Medulla oblongata (tissue), 1 donor: ENCODE measurements at regions not wholly inside any gene's neighbourhood (a gene's known extent, or its start where the extent isn't known, plus 50 kb on each side); places are given as distances from the start of the nearest gene placed in this dataset.
"Not testable (repeated sequence)": the region's sequence is repeated elsewhere in the genome, so short reads cannot be mapped to it uniquely, and the experiment has no call there.

ENCODE experiments used
- DNase-seq: peaks from one replicate; pipeline ENCODE4 v3.0.0-alpha.2; 2015; ENCODE audit errors: extremely low spot score

DNA sequence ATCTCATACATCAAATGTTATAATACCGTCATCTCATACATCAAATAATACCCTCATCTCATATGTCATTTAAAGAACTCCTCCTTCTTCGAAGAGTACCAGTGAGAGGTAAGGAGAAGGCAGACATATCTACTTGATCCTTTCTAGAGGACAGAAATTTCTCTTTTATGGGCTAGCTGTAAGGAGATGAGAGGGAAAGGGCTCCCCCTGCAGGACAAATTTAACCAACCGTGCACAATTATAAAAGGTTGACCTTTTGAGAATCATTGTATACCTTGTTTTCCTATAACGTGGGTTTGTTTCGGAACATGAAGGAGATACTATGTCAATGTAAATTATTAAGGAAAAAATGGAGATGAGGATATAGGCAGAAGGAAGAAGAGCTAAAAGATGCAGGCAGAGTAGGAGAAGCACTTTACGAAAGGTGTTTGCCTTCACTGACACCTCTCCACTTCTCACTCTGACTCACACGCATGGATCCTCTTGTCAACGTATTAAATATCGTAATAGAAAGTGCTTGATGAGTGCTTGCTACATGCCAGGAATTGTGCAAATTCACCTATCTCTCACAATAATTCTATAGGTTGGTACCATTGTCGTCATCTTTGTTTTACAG is 465.9 kb upstream of the ERCC4 start:
- peak; percentile 46 for DNase-seq

DNA sequence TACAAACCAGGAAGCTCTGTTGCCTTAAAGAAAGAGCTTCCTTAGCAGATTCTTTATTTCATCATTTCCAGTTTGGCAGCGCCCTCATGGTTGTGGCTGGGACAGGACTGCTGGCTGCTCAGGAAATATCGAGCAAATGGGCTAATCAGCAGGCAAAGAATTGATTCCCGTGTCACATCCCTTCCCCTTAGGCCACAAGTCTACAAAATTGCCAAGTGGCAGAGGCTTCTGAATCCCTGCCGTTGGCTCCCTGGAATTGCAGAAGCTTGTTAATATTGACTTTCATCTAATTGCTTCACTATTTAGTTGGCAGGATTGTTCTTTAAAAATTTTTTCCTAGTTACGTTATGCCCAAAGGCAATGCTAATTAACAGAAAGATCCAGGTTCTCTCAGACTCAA is 456.3 kb upstream of the ERCC4 start:
- no peak for DNase-seq

DNA sequence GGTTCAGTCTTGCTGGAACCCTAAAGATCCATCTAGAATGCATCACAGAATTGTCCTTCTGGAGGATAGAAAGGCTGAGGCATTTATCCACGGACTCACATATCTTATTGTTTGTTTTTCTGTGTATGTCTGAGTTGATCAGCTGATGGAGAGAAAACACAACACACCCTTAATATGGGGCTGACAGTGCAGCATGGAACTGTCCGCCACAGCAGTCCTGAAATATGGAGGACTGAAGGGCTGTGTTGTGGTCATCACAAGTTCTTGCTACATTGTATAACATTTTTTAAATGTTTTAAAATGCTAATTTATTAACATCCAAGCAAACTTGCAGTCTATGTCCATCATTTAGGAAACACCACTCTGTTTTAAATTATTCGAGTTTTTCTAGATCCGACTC is 448.9 kb upstream of the ERCC4 start:
- DNase-seq: no peak

DNA sequence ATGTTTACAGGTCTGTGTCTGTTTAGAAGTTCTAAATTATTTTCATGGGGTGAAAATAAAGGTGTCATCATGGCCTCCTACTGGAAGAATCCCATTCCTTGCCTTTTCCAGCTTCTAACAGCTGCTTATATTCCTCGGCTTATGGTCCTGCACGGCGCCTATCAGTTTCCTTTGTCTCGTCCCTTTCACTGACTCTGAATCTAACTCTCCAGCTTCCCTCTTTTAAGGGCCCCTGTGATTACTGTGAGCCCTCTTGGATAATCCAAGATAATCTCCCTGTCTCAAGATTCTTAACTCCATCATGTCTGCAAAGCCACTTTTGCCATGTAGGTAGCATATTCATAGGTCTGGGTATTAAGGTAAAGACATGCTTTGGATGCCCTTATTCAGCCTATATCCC is 441.0 kb upstream of the ERCC4 start:
- DNase-seq: no peak

DNA sequence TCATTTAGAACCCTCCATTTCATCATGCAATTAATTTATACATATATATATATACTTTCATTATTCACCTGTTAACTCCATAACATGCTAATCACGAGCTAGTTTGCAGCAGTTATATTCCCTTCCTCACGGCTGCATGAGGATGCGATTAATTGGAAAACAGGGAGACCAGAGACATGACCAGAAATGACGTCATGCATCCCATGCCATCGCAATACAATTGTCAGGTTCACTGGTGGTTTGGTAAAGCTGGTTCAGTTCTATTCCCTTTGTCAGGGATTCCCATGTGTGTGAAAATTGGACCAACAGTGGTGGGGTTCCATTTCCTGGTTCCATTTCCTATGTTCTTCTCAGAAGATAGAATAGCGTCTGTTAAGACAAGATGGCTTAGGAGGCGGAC is 440.4 kb upstream of the ERCC4 start:
- no peak for DNase-seq

DNA sequence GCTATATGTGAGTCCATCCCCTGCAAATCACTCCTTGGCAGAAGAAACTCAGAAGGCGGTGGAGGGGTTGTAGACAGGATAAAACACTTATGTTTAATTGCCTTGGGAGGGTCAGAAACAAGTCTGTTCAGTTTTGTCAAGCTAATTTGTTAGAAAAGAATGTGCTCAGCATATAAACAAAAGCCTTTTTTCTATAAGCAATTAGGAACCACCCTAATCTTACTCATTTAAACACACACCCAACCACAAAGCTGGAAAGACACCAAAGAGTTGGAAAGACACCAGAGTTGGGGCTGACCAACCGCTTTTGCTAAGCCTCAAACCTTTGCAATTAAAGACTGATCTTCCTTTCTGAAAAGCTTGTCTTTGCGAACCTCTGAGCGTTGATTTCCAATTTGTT is 439.2 kb upstream of the ERCC4 start:
- DNase-seq: no peak

DNA sequence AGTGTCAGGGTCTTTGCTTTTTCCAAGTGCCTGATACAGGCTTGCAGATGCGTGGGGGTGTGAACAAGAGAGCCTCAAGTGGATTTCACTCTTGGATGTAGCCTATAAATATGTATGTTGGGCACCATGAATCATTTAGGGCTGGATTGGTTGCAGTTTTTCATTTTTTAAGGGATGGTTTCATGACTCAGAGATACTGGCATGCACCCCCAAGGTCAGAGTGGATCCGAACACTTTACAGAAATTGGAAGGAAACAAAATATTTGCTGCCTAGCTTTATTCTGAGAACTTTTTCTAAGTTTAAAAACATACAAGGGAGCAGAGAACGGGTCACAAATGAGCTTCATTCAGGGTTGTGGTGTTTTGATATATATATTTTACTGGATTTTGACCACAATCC is 436.8 kb upstream of the ERCC4 start:
- no peak for DNase-seq

DNA sequence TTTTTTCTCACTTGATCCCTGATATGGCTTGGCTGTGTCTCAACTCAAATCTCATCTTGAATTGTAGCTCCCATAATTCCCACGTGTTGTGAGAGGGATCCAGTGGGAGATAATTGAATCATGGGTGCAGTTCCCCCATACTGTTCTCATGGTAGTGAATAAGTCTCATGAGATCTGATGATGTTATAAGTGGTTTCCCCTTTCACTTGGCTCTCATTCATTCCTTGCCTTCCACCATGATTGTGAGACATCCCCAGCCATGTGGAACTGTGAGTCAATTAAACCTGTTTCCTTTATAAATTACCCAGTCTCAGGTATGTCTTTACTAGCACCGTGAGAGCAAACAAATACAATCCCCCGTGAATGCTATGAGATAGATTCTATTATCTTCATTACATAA is 430.5 kb upstream of the ERCC4 start:
- DNase-seq: not testable (repeated sequence)

DNA sequence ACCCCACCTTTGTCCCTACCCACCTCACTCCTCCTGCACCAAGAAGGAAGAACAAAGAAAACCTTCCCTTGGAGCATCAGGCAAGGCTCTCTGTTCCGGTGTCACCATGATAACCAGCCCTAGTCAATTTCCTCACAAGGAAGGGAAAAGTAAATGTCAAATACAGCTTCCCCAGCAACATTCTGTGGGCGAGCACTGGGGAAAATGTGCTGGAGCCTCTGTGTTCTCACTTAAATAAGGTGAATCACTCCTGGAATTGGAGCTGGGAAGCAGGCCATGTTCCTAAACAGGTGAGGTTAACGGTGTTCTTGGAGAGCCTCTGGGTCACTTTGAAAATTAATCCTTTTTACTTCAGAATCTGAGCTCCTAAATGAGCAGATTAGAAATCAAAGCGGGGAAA is 427.9 kb upstream of the ERCC4 start:
- DNase-seq: no peak

DNA sequence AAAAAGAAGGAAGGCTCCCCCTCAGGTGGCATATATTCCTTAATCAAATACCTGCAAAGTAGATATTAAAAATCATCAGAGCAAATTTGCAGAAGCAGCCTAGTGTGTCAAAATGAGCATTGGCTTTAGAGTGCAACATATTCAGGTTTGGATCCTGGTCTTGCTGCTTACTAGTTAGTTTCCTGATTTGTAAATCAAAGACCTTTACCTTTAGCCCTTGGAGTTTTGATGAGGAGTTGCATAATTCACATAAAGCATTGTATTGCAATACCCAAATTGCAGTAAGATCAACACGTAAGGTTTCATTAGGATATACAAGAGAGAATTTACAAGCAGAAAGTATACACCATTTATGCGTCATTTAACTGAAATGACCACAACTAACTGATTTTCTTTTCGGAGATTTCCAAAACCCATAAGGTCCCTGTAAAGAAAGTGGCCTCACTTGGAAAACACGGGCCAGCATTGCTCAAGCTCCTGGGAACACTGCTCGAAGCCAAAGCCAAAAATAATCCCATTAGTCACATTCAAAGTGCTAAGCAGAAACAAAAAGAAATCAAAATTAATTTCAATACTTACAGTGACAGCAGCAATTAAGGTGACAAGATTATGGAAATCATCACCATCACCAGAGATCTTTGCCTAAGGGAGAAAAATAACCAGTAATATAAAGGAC is 415.9 kb upstream of the ERCC4 start:
- no peak for DNase-seq

DNA sequence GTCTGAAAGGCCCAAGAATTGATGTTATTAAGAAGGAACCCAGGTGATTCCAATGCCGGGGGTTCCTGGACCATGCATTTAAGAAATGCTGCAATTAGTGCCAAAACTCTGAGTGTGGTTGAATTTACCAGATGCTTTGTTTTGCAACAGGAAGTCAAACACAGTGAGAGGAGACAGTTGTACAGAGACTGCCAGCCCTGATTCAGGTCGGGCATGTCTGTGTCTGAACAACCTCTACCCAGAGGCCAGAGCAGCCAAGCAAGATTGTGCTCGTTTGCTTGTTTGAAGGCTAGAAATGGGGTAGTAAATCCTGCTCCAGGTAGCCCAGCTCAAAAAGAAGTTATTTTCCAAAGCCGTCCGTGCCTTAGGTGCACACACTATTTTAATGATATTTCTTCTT is 412.4 kb upstream of the ERCC4 start:
- DNase-seq: no peak

DNA sequence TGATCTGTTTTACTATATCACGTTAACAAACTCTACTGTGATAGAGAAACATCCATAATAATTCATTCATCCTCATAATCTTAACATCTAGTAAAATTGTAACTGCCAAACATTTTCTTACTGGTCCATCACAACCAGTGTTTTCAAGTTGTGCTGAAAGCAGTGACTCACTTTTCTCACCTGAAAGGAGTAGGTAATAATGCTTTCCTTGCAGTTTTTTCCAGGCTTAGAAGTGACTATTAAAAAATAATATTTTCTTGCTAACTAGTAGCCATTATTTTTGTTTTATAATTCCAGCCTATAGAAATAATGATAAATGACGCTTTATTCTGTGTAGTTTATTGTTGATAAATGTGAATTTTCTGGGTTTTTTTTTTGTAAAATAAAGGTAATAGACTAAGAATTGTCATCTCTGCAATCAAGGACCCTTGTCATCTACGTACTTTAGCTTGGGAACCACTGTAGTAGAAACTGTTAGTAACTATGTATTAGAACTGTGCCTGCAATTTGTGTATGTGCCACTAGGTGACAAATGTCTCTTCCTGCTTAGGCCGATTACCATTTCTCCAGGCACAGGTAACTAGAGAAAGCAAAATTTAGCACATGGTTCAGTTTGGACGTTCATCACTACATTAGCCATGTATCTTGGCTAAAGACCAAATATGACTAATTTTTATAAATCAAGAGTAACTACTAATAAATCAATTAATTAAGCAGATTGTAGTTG is 409.4 kb upstream of the ERCC4 start:
- no peak for DNase-seq

DNA sequence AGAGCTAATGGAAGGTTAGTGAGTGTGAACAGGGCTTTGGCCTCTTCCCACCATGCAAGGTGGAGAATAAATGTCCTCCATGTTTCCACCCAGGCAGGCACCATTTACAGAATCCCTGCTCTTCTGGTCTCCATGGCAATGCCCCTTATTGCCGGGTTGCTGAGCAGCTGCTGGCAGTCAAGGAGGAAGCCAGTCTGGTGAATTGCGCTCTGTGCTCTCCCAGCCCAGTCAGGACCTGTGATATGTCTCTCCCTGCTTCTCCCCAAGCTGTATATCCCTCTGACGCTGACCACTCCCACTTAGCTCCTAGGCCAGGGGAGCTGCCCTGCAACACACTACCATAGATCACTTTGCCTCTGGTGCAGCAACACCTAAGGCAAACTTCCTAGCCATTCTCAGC is 402.1 kb upstream of the ERCC4 start:
- no peak for DNase-seq

DNA sequence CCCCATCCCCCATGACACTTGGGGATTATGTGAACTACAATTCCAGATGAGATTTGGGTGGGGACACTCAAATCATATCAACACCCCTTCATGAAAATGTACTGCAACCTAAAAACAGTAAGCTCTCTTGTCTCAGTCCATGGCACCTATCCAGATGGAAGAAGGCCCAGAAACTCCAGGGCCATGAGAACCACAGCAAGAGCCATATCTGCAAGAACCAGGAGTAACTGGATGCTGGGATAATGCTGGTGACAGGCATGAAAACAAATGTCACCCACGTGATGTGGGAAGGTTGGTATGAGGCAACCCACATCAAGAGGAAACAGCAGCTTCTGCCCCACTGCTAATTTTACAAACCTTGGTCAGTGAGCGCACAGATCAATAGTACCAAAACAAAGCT is 400.1 kb upstream of the ERCC4 start:
- no peak for DNase-seq

DNA sequence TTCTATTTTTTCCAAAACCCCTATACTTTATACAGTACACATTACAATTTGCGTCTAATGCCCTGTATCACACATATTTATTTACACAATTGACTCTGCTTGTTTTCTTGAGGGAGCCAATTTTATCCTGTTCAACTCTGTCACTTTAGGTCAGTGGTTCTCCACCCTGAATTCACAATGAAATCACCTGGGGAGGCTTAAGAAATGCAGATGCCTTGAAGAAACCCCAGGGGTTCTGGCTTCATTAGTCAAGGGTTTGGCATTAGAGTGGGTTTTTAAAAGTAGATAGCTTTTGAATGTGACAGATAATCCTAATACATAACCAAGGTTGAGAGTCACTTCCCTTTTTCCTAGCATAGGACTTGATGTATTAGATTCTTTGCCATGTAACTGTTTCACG is 398.6 kb upstream of the ERCC4 start:
- no peak for DNase-seq

DNA sequence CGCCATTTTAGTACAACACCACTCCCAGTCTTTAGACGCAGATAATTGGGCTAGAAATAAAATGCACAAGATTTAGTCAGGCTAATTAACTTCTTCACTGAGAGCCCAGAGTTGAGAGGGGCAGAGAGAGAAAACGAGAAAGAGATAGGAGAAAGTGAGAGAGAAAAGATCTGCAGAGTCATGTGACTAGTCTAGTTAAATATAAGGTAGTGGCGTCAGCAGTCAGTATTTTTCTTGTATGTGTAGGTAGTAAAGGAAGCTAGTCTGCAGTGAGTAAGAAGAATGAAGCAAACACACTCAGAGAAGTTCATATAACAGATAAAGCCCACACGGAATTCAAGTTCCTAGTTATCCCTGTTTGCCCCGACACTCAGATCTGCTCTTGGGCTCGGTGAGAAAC is 392.6 kb upstream of the ERCC4 start:
- DNase-seq: no peak

DNA sequence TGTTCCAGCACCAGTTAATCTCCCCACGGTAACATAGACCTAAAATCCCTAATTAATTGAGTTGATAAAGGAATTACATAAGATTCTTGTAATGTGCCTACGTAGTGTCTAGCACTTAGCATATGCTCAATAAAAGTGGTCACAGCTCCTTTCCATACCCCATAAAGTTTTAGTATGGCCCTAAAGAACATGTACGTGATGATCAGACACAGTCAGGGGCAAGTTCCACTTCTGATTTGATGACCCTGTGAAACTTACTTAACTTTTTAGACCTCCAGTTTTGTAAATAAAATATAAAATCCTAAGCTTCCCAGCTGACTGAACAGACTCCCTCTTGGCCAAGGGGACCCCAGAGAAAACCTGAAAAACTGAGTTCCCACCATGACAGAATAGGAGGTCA is 391.3 kb upstream of the ERCC4 start:
- no peak for DNase-seq

DNA sequence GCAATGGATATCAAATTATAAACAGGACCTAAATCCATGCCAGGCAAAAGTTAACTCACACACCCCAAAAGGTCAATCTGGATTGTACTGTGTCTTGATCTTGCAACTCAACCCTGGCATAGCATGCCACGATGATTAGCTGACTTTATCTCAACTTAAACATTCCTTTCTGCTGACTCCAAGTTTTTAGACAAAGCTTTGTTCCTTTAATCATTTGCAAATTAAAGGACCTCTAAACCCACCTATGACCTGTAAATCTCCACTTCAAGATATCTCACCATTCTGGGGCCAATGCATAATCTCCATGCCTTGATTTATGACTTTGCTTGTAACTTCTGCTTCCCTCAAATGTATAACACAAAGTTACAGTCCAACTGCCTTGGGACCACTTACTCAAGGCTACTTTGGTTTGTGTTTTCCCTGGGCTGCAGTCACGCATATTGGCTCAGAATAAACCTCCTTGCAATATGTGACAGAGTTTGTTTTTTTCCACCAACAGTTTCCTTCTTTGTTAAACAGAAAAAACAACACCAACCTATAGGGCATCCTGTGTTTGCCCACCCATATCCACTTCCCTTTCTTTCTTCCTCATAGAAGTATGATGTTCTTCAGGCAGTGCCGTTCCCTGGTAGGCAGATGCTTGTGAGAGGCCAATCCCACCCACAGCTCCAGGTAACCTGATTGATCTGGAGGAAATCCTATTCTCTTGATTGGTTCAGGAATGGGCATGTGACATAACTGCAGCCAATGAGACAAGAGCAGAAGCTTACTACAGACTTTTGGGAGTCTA is 390.6 kb upstream of the ERCC4 start:
- no peak for DNase-seq

DNA sequence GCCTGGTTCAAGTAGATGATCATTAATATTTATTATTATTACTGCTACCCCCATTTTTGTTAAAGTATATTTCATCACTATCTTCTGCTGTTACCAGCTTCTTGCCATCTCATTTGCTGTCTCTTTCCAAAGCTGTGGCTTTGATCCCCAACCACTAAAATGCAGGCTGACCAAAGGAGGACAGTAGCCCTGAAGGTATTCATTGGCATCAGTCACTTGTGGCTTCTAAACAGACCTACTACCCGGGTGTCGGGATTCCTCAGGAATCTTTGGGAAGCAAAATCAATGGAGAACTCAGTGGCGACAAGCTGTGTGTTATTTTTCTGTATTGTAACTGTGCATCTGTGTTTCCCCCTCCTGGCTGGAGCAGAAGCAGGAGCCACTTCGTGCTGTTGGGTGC is 379.2 kb upstream of the ERCC4 start:
- no peak for DNase-seq

DNA sequence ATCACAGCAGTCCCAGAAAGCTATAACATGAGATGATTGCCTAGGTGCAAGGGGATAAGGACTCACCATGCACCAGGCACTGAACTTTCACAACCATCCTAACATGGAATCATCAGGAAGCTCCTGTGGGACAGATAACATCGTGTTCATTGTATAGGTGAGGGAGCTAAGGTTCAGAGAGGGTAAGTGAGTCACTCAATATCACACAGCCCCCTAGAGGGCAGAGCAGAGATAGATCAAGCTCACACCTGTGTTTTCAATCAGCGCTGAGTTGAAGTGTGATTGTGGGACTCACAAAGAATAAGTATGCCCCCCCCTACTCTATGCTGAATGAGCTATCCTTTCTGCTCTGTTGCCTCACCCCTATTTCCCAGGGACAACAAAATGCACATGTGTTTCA is 377.7 kb upstream of the ERCC4 start:
- no peak for DNase-seq

DNA sequence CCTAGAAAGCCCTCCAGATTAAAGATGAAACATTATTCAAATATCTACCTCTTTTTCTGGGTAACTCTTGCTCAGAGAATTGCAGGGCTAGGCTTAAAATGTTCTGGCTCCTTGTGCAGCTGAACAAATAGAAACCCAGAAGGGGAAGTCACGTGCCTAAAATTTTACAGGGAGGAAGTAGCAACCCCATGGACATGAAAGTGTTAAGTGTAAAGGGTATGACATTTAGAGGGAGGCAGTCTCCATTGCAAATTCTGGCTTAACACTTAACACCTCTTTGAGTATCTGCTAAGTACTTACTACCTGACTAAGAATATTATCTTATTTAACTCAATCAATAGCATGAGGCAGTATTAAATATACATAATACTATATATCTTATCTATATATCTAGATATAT is 376.1 kb upstream of the ERCC4 start:
- DNase-seq: no peak

DNA sequence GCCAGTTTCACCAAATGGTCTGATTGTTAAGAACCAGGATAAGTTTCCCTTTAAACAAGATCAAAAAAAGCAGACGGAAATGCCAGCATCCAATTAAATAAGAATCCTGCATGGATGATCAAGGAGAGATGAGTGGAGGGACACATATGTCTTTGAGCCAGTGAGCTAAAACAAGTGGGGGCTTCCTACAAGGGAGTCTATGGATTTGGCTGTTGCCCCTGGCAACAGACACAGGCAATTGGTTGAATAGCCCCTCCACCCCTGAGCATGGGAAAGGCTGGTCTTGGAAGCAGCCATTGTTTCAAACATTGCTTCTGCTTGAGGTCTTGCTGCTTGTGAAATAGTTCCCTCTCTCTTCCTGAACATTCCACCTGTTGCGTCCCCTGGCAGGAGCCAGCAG is 374.7 kb upstream of the ERCC4 start:
- DNase-seq: no peak

DNA sequence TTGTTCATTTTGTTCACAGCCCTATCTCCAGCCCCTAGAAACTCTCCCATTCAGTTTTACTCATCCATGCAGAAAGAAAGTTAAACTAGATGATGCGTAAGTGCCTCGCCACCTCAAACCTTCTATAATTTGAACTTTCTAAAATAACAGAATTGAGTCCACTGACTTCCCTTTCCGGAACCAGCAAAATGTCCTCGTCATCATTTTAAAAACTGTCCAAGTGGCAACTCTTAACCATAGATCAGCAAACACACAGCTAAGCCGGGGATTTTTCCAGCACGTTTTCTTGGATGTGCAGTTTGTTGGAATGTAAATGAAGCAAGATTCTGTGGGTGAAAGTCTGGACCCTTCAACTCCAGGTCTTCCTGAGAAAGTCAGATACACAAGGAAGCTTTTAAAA is 369.7 kb upstream of the ERCC4 start:
- no peak for DNase-seq
